ENCODE measurements at regions not wholly inside any gene's neighbourhood (a gene's known extent, or its start where the extent isn't known, plus 50 kb on each side); places are given as distances from the start of the nearest gene placed in this dataset.

DNA sequence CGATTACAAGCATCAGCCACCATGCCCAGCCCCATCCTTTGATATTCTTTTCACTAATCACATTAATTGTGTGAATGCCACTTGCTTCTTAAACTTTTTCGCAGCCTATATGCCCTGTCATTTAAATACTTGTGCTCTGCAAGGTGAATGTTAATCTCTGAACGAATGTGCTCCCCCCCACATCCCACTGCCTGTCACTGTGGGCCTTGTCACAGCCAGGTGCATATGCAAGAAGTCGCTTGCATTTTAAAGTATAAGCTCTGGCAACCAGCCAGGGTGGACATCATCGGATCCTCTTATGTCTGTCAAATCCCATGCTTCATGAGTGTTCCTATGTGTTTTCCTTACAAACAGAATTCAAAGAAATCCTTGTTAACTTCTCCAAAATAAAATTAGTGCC lies 304.4 kb downstream of the GALR1 start:
- Histone ChIP-seq H3K27ac (ENCODE audit: control insufficient read depth, insufficient read depth, low read length) (no peak overlapping the region), H3K9me1 (ENCODE audit: control insufficient read depth, extremely low read depth, insufficient read depth, low read length) (no peaks in the 10 kb centered on the region), H4K20me1 (ENCODE audit: control insufficient read depth, extremely low read depth, insufficient read depth, low read length) (no peaks in the 10 kb centered on the region), H3K79me2 (ENCODE audit: control insufficient read depth, insufficient read depth, low read length) (no peaks in the 10 kb centered on the region), H3K4me2 (ENCODE audit: control insufficient read depth, extremely low read depth, insufficient read depth, low read depth, low read length) (no peak overlapping the region), H3K9ac (ENCODE audit: control insufficient read depth, extremely low read depth, insufficient read depth, low read length) (no peak overlapping the region), H3K9me3 (ENCODE audit: control insufficient read depth, low read depth, low read length) (no peaks in the 10 kb centered on the region), H3K36me3 (ENCODE audit: control insufficient read depth in 2 of 2, extremely low read depth in 1 of 2, insufficient read depth in 2 of 2, low read length in 2 of 2) (no peaks in the 10 kb centered on the region), H3K4me1 (ENCODE audit: control insufficient read depth, extremely low read depth, insufficient read depth, low read length) (no peaks in the 10 kb centered on the region), H3K27me3 (ENCODE audit: control insufficient read depth, extremely low read depth, insufficient read depth, low read length) (no peaks in the 10 kb centered on the region), H3K4me3 (ENCODE audit: control insufficient read depth in 2 of 3, extremely low read depth in 1 of 3, insufficient read depth in 2 of 3, low read depth in 1 of 3, low read length in 3 of 3) (no peak overlapping the region), H2AFZ (ENCODE audit: control insufficient read depth, low read length) (no peak overlapping the region)
- dilution Hi-C loops (cut with MboI; ENCODE audit: extremely low pct_ligation_motif_present, low sequenced_read_pairs): no loop called here
- TF ChIP-seq EZH2 (IDR thresholded peaks at IDR 0.05; ENCODE audit: low read length): no peak
- no peak for TF ChIP-seq CTCF (optimal IDR thresholded peaks at IDR 0.05 in 1 of 3, IDR thresholded peaks at IDR 0.05 in 1 of 3, conservative IDR thresholded peaks at IDR 0.05 in 1 of 3; ENCODE audit: extremely low read depth in 1 of 3, insufficient read depth in 2 of 3, low read length in 3 of 3)
- no peak for DNase-seq (ENCODE audit: low read depth, low spot score)
- FAIRE-seq: no peak

- no peak overlapping the region for H2AFZ ChIP-seq (ENCODE audit: control insufficient read depth, low read length)
- no peaks in the 10 kb centered on the region for H3K36me3 ChIP-seq (ENCODE audit: control insufficient read depth in 2 of 2, extremely low read depth in 1 of 2, insufficient read depth in 2 of 2, low read length in 2 of 2)
- H3K4me2 ChIP-seq (ENCODE audit: control insufficient read depth, extremely low read depth, insufficient read depth, low read depth, low read length): no peak overlapping the region
- TF ChIP-seq CTCF (optimal IDR thresholded peaks at IDR 0.05 in 1 of 3, IDR thresholded peaks at IDR 0.05 in 1 of 3, conservative IDR thresholded peaks at IDR 0.05 in 1 of 3; ENCODE audit: extremely low read depth in 1 of 3, insufficient read depth in 2 of 3, low read length in 3 of 3) (no peak), EZH2 (IDR thresholded peaks at IDR 0.05; ENCODE audit: low read length) (no peak)
- H3K79me2 ChIP-seq (ENCODE audit: control insufficient read depth, insufficient read depth, low read length): no peaks in the 10 kb centered on the region
- no peaks in the 10 kb centered on the region for H3K9me1 ChIP-seq (ENCODE audit: control insufficient read depth, extremely low read depth, insufficient read depth, low read length)
- FAIRE-seq: no peak
- H3K27ac ChIP-seq (ENCODE audit: control insufficient read depth, insufficient read depth, low read length): no peak overlapping the region
- no peaks in the 10 kb centered on the region for H3K27me3 ChIP-seq (ENCODE audit: control insufficient read depth, extremely low read depth, insufficient read depth, low read length)
- no peaks in the 10 kb centered on the region for H3K4me1 ChIP-seq (ENCODE audit: control insufficient read depth, extremely low read depth, insufficient read depth, low read length)
- DNase-seq (ENCODE audit: low read depth, low spot score): no peak
- H3K4me3 ChIP-seq (ENCODE audit: control insufficient read depth in 2 of 3, extremely low read depth in 1 of 3, insufficient read depth in 2 of 3, low read depth in 1 of 3, low read length in 3 of 3): no peak overlapping the region
- no peaks in the 10 kb centered on the region for H3K9me3 ChIP-seq (ENCODE audit: control insufficient read depth, low read depth, low read length)
- no peak overlapping the region for H3K9ac ChIP-seq (ENCODE audit: control insufficient read depth, extremely low read depth, insufficient read depth, low read length)
- H4K20me1 ChIP-seq (ENCODE audit: control insufficient read depth, extremely low read depth, insufficient read depth, low read length): no peaks in the 10 kb centered on the region
- dilution Hi-C loops (cut with MboI; ENCODE audit: extremely low pct_ligation_motif_present, low sequenced_read_pairs): no loop called here
Measured at GRCh38 chr18:77557046-77557587, 307.5 kb downstream of the GALR1 start.

All from keratinocyte (primary cell).